ENCODE measurements at regions not wholly inside any gene's neighbourhood (a gene's known extent, or its start where the extent isn't known, plus 50 kb on each side); places are given as distances from the start of the nearest gene placed in this dataset.

- no peak for TF ChIP-seq TAF1 (IDR thresholded peaks at IDR 0.05; ENCODE audit: low read depth, low read length)
- no peak for TF ChIP-seq POLR2AphosphoS5 (IDR thresholded peaks at IDR 0.05; ENCODE audit: low read depth, low read length)
- no peak for TF ChIP-seq POLR2A (IDR thresholded peaks at IDR 0.05; ENCODE audit: low read depth, low read length)
- no peak for TF ChIP-seq SPI1 (IDR thresholded peaks at IDR 0.05; ENCODE audit: low read depth, low read length)
- no peak for TF ChIP-seq POU2F2 (IDR thresholded peaks at IDR 0.05; ENCODE audit: low read depth, low read length)
- no peak for TF ChIP-seq PAX5 (IDR thresholded peaks at IDR 0.05; ENCODE audit: insufficient read depth, low read length, severe bottlenecking)
These were observed 264.7 kb upstream of the ID2 start for GRCh38 chr2:8416849-8417832.

Data from GM12891 (cell line).